ENCODE measurements at regions not wholly inside any gene's neighbourhood (a gene's known extent, or its start where the extent isn't known, plus 50 kb on each side); places are given as distances from the start of the nearest gene placed in this dataset.

GRCh38 chr5:19200251-19200650 lies 787.7 kb downstream of the CDH18 start:
- H3K14ac ChIP-seq (replicated peaks; ENCODE audit: low read depth, low read length): no peak overlapping the region
- no peak overlapping the region for H3K18ac ChIP-seq (ENCODE audit: low read depth, low read length)
- no peaks in the 10 kb centered on the region for H4K20me1 ChIP-seq (ENCODE audit: insufficient read depth, low read length)
- no peak overlapping the region for H4K8ac ChIP-seq (ENCODE audit: low read depth in 2 of 2, low read length in 2 of 2)
- H3K4ac ChIP-seq (ENCODE audit: low read depth, low read length): no peak overlapping the region
- H2BK20ac ChIP-seq (ENCODE audit: low read depth, low read length): no peak overlapping the region
- no peak overlapping the region for H2AK5ac ChIP-seq (ENCODE audit: low read depth, low read length)
- DNase-seq: no peak
- no peak overlapping the region for H3K23ac ChIP-seq (ENCODE audit: low read depth, low read length)
- H2AFZ ChIP-seq (replicated peaks; ENCODE audit: low read length, poor library complexity): no peak overlapping the region
- H2BK5ac ChIP-seq (ENCODE audit: low read depth, low read length, poor library complexity, severe bottlenecking): no peak overlapping the region
- ChIA-PET POLR2A (ENCODE audit: unreplicated experiment) (no interaction called here), CTCF (no interaction called here)
- BruUV-seq (replicated peaks): no TSS peak
- H3K4me3 ChIP-seq (ENCODE audit: insufficient read depth, low read depth, low read length): no peak overlapping the region
- in situ Hi-C loops (cut with MboI; ENCODE audit: low sequenced_read_pairs): no loop called here
- no peak overlapping the region for H4K91ac ChIP-seq (ENCODE audit: insufficient read depth, low read depth, low read length)
- no peaks in the 10 kb centered on the region for H3K27me3 ChIP-seq (ENCODE audit: control insufficient read depth, insufficient read depth, low read length)
- intact Hi-C loops (cut with micrococcal nuclease): no loop called here
- peaks cover 12% of the 10 kb centered on the region for H3K9me3 ChIP-seq (ENCODE audit: control insufficient read depth, insufficient read depth, low read length)
- WGBS, 2 experiments (ENCODE audit: extremely low coverage in 2 of 2, insufficient read length in 1 of 2): 46% methylated on average over 3 of the region's 6 CpGs; no CpG with 5 or more reads in 1 of the 2 experiments
- no peak overlapping the region for H2BK15ac ChIP-seq (ENCODE audit: low read depth, low read length)
- no peaks in the 10 kb centered on the region for H3K9me1 ChIP-seq (ENCODE audit: insufficient read depth, low read length)
- H3K4me2 ChIP-seq (ENCODE audit: low read depth, low read length): no peak overlapping the region
- no peaks in the 10 kb centered on the region for H3K36me3 ChIP-seq (ENCODE audit: control insufficient read depth, insufficient read depth, low read length)
- TF ChIP-seq FOS (IDR thresholded peaks at IDR 0.05; ENCODE audit: low read depth, low read length): no peak
- dilution Hi-C loops (cut with HindIII; ENCODE audit: low sequenced_read_pairs, unreplicated experiment): no loop called here
- no peak overlapping the region for H3K27ac ChIP-seq (ENCODE audit: insufficient read depth, low read length)
- H3K56ac ChIP-seq (ENCODE audit: extremely low read depth, insufficient read depth, low read length): no peak overlapping the region
- H3K79me1 ChIP-seq (ENCODE audit: low read depth in 1 of 2, low read length in 2 of 2): no peaks in the 10 kb centered on the region
- no peaks in the 10 kb centered on the region for H3K4me1 ChIP-seq (ENCODE audit: control insufficient read depth, insufficient read depth, low read length)
- no peak overlapping the region for H3K9ac ChIP-seq (ENCODE audit: low read depth, low read length)
- no peak overlapping the region for H2AK9ac ChIP-seq (replicated peaks; ENCODE audit: low read depth, low read length, poor library complexity)
- H4K5ac ChIP-seq (ENCODE audit: low read depth, low read length): no peak overlapping the region
- H2BK120ac ChIP-seq (ENCODE audit: low read depth, low read length): no peak overlapping the region
- no peak for ATAC-seq (ENCODE audit: low read depth)

Measured in IMR-90 (cell line).